Osteocyte (in vitro differentiated cells): ENCODE measurements at regions not wholly inside any gene's neighbourhood (a gene's known extent, or its start where the extent isn't known, plus 50 kb on each side); places are given as distances from the start of the nearest gene placed in this dataset.

Source experiments
- DNase-seq: peaks from one replicate; pipeline ENCODE4 v3.0.0; 2021; ENCODE audit warnings: mixed read lengths; ENCODE audit not compliant: unreplicated experiment; ENCODE audit errors: extremely low spot score
- H3K27ac Mint-ChIP-seq: one replicate; pipeline ENCODE4 v1.8.0; 2021; ENCODE audit warnings: mild to moderate bottlenecking, mixed read lengths; ENCODE audit not compliant: unreplicated experiment
- H3K27me3 Mint-ChIP-seq: one replicate; pipeline ENCODE4 v1.8.0; 2021; ENCODE audit warnings: mixed read lengths; ENCODE audit not compliant: unreplicated experiment
- H3K36me3 Mint-ChIP-seq: one replicate; pipeline ENCODE4 v1.8.0; 2021; ENCODE audit warnings: mixed read lengths; ENCODE audit not compliant: unreplicated experiment
- H3K4me1 Mint-ChIP-seq: one replicate; pipeline ENCODE4 v1.8.0; 2021; ENCODE audit warnings: mixed read lengths; ENCODE audit not compliant: unreplicated experiment
- H3K4me3 Mint-ChIP-seq: one replicate; pipeline ENCODE4 v1.8.0; 2021; ENCODE audit warnings: mild to moderate bottlenecking, moderate library complexity, mixed read lengths; ENCODE audit not compliant: unreplicated experiment
- H3K9me3 Mint-ChIP-seq: one replicate; pipeline ENCODE4 v1.8.0; 2021; ENCODE audit warnings: mixed read lengths; ENCODE audit not compliant: unreplicated experiment
- TF ChIP-seq, protein P1 (sequence below): fragments of 200-600 bp; sonication (generic); IDR thresholded peaks from 2 replicates; pipeline ENCODE4 v1.5.0; 2021; ENCODE audit warnings: antibody characterized with exemption, mild to moderate bottlenecking, moderate library complexity

DNA sequence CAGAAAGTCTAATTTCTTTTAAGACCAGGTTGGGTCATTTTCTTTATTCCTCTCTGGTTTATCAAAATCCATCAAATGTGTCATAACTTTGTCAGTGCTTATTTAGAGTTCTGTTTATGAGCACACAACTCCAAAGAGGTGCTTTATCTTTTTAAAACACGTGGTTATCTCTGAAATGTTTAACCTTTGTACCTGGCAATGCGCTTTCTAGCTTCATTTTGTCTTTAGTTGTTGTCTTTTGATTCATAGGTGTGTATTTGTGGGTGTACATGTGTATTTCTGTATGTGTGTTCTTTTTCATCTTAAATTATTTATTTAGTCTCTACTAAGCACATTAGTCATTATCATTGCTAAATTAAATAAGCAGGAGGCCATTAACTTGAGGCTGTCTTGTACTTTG, 251.4 kb downstream of the JRKL start:
- Mint-ChIP-seq H3K4me1 (no peaks in the 10 kb centered on the region), H3K4me3 (no peak overlapping the region), H3K27ac (no peak overlapping the region), H3K27me3 (no peaks in the 10 kb centered on the region), H3K9me3 (peaks cover 4% of the 10 kb centered on the region), H3K36me3 (no peaks in the 10 kb centered on the region)
- DNase-seq = no peak
- TF ChIP-seq, protein P1, sequence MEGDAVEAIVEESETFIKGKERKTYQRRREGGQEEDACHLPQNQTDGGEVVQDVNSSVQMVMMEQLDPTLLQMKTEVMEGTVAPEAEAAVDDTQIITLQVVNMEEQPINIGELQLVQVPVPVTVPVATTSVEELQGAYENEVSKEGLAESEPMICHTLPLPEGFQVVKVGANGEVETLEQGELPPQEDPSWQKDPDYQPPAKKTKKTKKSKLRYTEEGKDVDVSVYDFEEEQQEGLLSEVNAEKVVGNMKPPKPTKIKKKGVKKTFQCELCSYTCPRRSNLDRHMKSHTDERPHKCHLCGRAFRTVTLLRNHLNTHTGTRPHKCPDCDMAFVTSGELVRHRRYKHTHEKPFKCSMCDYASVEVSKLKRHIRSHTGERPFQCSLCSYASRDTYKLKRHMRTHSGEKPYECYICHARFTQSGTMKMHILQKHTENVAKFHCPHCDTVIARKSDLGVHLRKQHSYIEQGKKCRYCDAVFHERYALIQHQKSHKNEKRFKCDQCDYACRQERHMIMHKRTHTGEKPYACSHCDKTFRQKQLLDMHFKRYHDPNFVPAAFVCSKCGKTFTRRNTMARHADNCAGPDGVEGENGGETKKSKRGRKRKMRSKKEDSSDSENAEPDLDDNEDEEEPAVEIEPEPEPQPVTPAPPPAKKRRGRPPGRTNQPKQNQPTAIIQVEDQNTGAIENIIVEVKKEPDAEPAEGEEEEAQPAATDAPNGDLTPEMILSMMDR = no peak

DNA sequence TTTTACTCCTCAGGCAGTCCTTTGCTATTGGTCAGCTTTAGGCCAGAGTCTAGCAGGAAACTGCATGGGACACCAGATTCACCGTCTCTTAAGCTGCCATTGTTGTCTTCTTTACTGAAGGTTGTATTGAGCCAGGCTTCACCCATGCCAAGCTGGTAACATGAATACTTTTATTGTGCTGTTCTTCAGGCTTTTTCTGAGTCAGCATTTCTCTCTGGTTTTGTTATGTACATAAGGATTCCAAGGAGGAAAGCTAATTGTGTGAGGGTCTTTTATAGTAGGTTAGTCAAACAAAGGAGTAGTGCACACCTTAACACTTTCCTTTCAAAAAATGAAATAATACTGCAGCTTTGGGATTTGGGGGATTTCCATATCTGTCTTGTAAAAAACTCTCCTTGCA, 252.8 kb downstream of the JRKL start:
- TF ChIP-seq, protein P1 = no peak
- no peak for DNase-seq
- no peaks in the 10 kb centered on the region for H3K27me3 Mint-ChIP-seq
- H3K9me3 Mint-ChIP-seq = peaks cover 4% of the 10 kb centered on the region
- H3K4me1 Mint-ChIP-seq = no peaks in the 10 kb centered on the region
- H3K4me3 Mint-ChIP-seq = no peak overlapping the region
- no peaks in the 10 kb centered on the region for H3K36me3 Mint-ChIP-seq
- no peak overlapping the region for H3K27ac Mint-ChIP-seq

DNA sequence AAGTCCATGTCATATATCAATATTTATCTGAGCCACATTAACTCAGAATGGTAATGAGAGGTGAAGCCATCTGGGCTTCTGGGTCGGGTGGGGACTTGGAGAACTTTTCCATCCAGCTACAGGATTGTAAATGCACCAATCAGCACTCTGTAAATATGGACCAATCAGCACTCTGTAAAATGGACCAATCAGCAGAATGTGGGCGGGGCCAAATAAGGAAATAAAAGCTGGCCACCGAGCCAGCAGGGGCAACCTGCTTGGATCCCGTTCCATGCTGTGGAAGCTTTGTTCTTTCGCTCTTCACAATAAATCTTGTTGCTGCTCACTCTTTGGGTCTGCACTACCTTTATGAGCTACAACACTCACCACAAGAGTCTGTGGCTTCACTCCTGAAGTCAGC, 253.4 kb downstream of the JRKL start:
- H3K27me3 Mint-ChIP-seq = no peaks in the 10 kb centered on the region
- H3K36me3 Mint-ChIP-seq = no peaks in the 10 kb centered on the region
- peaks cover 4% of the 10 kb centered on the region for H3K9me3 Mint-ChIP-seq
- no peaks in the 10 kb centered on the region for H3K4me1 Mint-ChIP-seq
- no peak overlapping the region for H3K27ac Mint-ChIP-seq
- TF ChIP-seq, protein P1 = no peak
- no peak for DNase-seq
- H3K4me3 Mint-ChIP-seq = no peak overlapping the region

DNA sequence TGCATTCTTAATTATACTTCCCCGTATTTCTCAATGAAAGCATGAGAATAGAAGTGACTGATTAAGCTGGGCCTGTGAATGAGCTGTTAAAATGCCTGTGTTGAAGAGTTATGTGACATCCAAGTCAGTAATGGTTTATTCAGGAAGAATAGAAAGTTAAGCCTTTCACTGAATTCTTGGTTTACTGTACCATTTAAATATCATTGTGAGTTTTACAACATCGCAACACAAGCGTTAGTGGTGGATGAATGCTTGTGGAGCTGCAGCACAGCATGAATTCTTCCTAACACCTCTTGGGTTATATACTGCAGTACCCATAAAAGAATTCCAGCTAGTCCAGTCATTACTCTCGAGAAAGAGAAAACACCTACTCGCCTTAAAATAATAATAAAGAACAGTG, 257.8 kb downstream of the JRKL start:
- H3K27ac Mint-ChIP-seq = no peak overlapping the region
- H3K9me3 Mint-ChIP-seq = peaks cover 4% of the 10 kb centered on the region
- H3K27me3 Mint-ChIP-seq = no peaks in the 10 kb centered on the region
- TF ChIP-seq, protein P1 = no peak
- DNase-seq = no peak
- no peak overlapping the region for H3K4me3 Mint-ChIP-seq
- no peaks in the 10 kb centered on the region for H3K4me1 Mint-ChIP-seq
- H3K36me3 Mint-ChIP-seq = no peaks in the 10 kb centered on the region

DNA sequence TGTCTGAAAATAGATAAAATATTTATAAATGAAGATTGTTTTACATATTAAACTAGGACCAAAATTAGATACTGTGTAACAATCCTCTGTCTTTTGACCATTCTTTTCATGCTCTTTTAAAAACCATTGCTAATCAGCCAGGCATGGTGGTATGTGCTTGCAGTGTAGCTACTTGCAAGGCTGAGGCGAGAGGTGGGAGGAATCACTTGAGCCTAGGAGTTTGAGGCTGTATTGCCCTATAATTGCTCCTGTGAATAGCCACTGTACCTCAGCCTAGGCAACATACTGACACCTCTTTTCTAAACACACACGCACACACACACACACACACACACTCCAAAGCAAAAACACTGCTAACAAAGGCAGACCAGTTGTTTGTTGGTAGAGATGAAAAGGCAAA, 259.2 kb downstream of the JRKL start:
- Mint-ChIP-seq H3K27ac (no peak overlapping the region), H3K36me3 (no peaks in the 10 kb centered on the region), H3K4me1 (no peaks in the 10 kb centered on the region), H3K27me3 (no peaks in the 10 kb centered on the region), H3K4me3 (no peak overlapping the region), H3K9me3 (no peaks in the 10 kb centered on the region)
- no peak for DNase-seq
- TF ChIP-seq, protein P1 = no peak
